ENCODE measurements at regions not wholly inside any gene's neighbourhood (a gene's known extent, or its start where the extent isn't known, plus 50 kb on each side); places are given as distances from the start of the nearest gene placed in this dataset.

DNA sequence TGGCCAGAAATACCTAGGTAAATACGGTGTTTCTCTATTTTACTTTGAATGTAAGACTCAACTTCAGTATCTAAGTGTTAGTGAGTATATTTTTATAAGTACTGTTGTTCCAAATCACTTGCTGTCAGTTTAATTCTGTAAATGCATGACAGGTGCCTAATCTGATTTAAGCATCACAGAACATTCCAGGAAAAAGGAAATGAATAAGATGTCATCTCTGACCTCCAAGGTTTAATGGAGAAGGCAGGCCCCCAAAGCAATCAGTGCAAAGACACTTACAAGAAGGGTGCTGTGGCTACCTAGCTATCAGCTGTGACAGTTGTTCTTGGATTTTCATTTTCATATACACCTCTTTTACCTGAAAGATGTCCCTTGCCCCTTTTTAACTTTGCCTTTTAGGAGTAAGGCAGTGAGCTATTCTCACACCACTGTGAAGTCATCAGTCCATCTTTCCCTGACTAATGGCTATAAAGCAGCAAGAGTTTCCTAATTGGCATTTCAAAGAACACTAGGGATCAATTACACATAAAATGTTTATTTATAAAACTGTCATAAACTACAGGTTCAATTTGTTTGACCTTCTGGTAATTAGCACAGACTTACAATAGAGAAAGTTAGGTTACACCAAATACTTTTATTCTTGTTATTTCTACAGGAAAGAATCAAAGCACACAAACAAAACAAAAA is 427.6 kb downstream of the SPRY2 start:
- Histone ChIP-seq H3K36me3 (ENCODE audit: control insufficient read depth in 2 of 2, extremely low read depth in 1 of 2, insufficient read depth in 2 of 2, low read length in 2 of 2) (no peaks in the 10 kb centered on the region), H3K9me1 (ENCODE audit: control insufficient read depth, extremely low read depth, insufficient read depth, low read length) (no peaks in the 10 kb centered on the region), H3K4me3 (ENCODE audit: control insufficient read depth in 2 of 3, extremely low read depth in 1 of 3, insufficient read depth in 2 of 3, low read depth in 1 of 3, low read length in 3 of 3) (no peak overlapping the region), H3K9ac (ENCODE audit: control insufficient read depth, extremely low read depth, insufficient read depth, low read length) (no peak overlapping the region), H4K20me1 (ENCODE audit: control insufficient read depth, extremely low read depth, insufficient read depth, low read length) (no peaks in the 10 kb centered on the region), H3K4me1 (ENCODE audit: control insufficient read depth, extremely low read depth, insufficient read depth, low read length) (no peaks in the 10 kb centered on the region), H3K27me3 (ENCODE audit: control insufficient read depth, extremely low read depth, insufficient read depth, low read length) (no peaks in the 10 kb centered on the region), H3K79me2 (ENCODE audit: control insufficient read depth, insufficient read depth, low read length) (no peaks in the 10 kb centered on the region), H3K4me2 (ENCODE audit: control insufficient read depth, extremely low read depth, insufficient read depth, low read depth, low read length) (no peak overlapping the region), H2AFZ (ENCODE audit: control insufficient read depth, low read length) (peak overlapping the region; percentile 16), H3K27ac (ENCODE audit: control insufficient read depth, insufficient read depth, low read length) (no peak overlapping the region), H3K9me3 (ENCODE audit: control insufficient read depth, low read depth, low read length) (no peaks in the 10 kb centered on the region)
- no peak for TF ChIP-seq EZH2 (IDR thresholded peaks at IDR 0.05; ENCODE audit: low read length)
- TF ChIP-seq, protein P1, sequence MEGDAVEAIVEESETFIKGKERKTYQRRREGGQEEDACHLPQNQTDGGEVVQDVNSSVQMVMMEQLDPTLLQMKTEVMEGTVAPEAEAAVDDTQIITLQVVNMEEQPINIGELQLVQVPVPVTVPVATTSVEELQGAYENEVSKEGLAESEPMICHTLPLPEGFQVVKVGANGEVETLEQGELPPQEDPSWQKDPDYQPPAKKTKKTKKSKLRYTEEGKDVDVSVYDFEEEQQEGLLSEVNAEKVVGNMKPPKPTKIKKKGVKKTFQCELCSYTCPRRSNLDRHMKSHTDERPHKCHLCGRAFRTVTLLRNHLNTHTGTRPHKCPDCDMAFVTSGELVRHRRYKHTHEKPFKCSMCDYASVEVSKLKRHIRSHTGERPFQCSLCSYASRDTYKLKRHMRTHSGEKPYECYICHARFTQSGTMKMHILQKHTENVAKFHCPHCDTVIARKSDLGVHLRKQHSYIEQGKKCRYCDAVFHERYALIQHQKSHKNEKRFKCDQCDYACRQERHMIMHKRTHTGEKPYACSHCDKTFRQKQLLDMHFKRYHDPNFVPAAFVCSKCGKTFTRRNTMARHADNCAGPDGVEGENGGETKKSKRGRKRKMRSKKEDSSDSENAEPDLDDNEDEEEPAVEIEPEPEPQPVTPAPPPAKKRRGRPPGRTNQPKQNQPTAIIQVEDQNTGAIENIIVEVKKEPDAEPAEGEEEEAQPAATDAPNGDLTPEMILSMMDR (optimal IDR thresholded peaks at IDR 0.05 in 1 of 3, IDR thresholded peaks at IDR 0.05 in 1 of 3, conservative IDR thresholded peaks at IDR 0.05 in 1 of 3; ENCODE audit: extremely low read depth in 1 of 3, insufficient read depth in 2 of 3, low read length in 3 of 3) = no peak
- dilution Hi-C loops (cut with MboI; ENCODE audit: extremely low pct_ligation_motif_present, low sequenced_read_pairs) = no loop called here
- no peak for DNase-seq (ENCODE audit: low read depth, low spot score)
- peak; percentile 29 for FAIRE-seq

DNA sequence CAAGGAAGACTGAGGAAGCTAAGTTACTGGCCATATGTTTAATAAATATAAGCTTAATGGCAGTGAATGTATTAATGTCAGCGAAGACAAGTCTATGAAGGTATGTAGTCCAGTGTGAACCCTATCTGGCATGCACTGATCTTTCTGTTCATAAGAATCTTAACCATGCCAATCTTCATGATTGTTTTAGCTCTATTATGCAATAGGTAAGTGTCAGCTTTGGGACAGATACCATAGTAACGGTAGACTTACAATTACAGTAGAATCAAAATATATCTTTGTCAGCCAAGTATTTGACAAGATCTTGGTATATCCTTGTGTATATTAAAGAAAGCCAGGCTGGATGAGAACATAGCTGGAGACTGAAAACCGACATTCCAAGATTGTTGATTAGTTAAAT is 428.5 kb downstream of the SPRY2 start:
- Histone ChIP-seq H3K9me3 (ENCODE audit: control insufficient read depth, low read depth, low read length) (no peaks in the 10 kb centered on the region), H2AFZ (ENCODE audit: control insufficient read depth, low read length) (no peak overlapping the region), H3K36me3 (ENCODE audit: control insufficient read depth in 2 of 2, extremely low read depth in 1 of 2, insufficient read depth in 2 of 2, low read length in 2 of 2) (no peaks in the 10 kb centered on the region), H3K4me3 (ENCODE audit: control insufficient read depth in 2 of 3, extremely low read depth in 1 of 3, insufficient read depth in 2 of 3, low read depth in 1 of 3, low read length in 3 of 3) (no peak overlapping the region), H4K20me1 (ENCODE audit: control insufficient read depth, extremely low read depth, insufficient read depth, low read length) (no peaks in the 10 kb centered on the region), H3K9ac (ENCODE audit: control insufficient read depth, extremely low read depth, insufficient read depth, low read length) (no peak overlapping the region), H3K27me3 (ENCODE audit: control insufficient read depth, extremely low read depth, insufficient read depth, low read length) (no peaks in the 10 kb centered on the region), H3K79me2 (ENCODE audit: control insufficient read depth, insufficient read depth, low read length) (no peaks in the 10 kb centered on the region), H3K27ac (ENCODE audit: control insufficient read depth, insufficient read depth, low read length) (no peak overlapping the region), H3K4me1 (ENCODE audit: control insufficient read depth, extremely low read depth, insufficient read depth, low read length) (no peaks in the 10 kb centered on the region), H3K4me2 (ENCODE audit: control insufficient read depth, extremely low read depth, insufficient read depth, low read depth, low read length) (no peak overlapping the region), H3K9me1 (ENCODE audit: control insufficient read depth, extremely low read depth, insufficient read depth, low read length) (no peaks in the 10 kb centered on the region)
- FAIRE-seq = no peak
- DNase-seq (ENCODE audit: low read depth, low spot score) = no peak
- dilution Hi-C loops (cut with MboI; ENCODE audit: extremely low pct_ligation_motif_present, low sequenced_read_pairs) = no loop called here
- TF ChIP-seq, protein P1 (optimal IDR thresholded peaks at IDR 0.05 in 1 of 3, IDR thresholded peaks at IDR 0.05 in 1 of 3, conservative IDR thresholded peaks at IDR 0.05 in 1 of 3; ENCODE audit: extremely low read depth in 1 of 3, insufficient read depth in 2 of 3, low read length in 3 of 3) = no peak
- no peak for TF ChIP-seq EZH2 (IDR thresholded peaks at IDR 0.05; ENCODE audit: low read length)

Measured in keratinocyte (primary cell).